HL-60 (cell line): ENCODE measurements at regions not wholly inside any gene's neighbourhood (a gene's known extent, or its start where the extent isn't known, plus 50 kb on each side); places are given as distances from the start of the nearest gene placed in this dataset.

ENCODE experiments used
- GABPA ChIP-seq: IDR thresholded peaks from 2 replicates; pipeline ENCODE4 v1.6.1; 2012; ENCODE audit warnings: low read depth
- POLR2AphosphoS5 ChIP-seq: IDR thresholded peaks from 2 replicates; pipeline ENCODE4 v1.6.1; 2012; ENCODE audit warnings: low read depth
- SPI1 ChIP-seq: IDR thresholded peaks from 2 replicates; pipeline ENCODE4 v1.6.1; 2012; ENCODE audit warnings: low read depth, mild to moderate bottlenecking, borderline replicate concordance
- TF ChIP-seq, protein P1 (sequence below): IDR thresholded peaks from one replicate; pipeline ENCODE4 v1.5.1; 2011; ENCODE audit warnings: low read length, control low read depth, inconsistent platforms; ENCODE audit not compliant: insufficient read depth
- TF ChIP-seq, protein P2 (sequence below): IDR thresholded peaks from 2 replicates; pipeline ENCODE4 v1.6.1; 2012; ENCODE audit warnings: low read depth; ENCODE audit not compliant: insufficient replicate concordance

DNA sequence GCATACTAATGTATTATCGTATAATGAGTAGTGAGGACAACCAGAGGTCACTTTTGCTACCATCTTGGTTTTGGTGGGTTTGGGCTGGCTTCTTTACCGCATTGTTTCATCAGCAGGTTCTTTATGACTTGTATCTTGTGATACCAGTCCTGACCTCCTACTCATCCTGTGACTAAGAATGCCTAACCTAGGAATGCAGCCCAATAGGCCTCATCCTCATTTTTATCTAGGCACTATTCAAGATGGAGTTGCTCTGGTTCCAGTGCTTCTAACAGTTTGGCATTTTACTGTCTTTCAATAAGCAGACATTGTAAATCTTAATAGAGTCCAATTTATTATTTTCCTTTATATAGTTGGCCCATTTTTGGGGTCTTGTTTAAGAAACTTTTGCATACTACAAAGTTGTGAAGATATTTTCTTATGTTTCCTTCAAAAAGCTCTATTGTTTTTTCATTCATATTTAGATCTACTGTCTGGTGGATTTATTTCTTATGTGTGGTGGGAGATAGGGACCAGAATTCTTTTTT lies 60.8 kb upstream of the RNU6-1 start:
- TF ChIP-seq, protein P1, sequence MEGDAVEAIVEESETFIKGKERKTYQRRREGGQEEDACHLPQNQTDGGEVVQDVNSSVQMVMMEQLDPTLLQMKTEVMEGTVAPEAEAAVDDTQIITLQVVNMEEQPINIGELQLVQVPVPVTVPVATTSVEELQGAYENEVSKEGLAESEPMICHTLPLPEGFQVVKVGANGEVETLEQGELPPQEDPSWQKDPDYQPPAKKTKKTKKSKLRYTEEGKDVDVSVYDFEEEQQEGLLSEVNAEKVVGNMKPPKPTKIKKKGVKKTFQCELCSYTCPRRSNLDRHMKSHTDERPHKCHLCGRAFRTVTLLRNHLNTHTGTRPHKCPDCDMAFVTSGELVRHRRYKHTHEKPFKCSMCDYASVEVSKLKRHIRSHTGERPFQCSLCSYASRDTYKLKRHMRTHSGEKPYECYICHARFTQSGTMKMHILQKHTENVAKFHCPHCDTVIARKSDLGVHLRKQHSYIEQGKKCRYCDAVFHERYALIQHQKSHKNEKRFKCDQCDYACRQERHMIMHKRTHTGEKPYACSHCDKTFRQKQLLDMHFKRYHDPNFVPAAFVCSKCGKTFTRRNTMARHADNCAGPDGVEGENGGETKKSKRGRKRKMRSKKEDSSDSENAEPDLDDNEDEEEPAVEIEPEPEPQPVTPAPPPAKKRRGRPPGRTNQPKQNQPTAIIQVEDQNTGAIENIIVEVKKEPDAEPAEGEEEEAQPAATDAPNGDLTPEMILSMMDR: no peak
- TF ChIP-seq POLR2AphosphoS5 (no peak), GABPA (no peak), SPI1 (no peak)
- TF ChIP-seq, protein P2, sequence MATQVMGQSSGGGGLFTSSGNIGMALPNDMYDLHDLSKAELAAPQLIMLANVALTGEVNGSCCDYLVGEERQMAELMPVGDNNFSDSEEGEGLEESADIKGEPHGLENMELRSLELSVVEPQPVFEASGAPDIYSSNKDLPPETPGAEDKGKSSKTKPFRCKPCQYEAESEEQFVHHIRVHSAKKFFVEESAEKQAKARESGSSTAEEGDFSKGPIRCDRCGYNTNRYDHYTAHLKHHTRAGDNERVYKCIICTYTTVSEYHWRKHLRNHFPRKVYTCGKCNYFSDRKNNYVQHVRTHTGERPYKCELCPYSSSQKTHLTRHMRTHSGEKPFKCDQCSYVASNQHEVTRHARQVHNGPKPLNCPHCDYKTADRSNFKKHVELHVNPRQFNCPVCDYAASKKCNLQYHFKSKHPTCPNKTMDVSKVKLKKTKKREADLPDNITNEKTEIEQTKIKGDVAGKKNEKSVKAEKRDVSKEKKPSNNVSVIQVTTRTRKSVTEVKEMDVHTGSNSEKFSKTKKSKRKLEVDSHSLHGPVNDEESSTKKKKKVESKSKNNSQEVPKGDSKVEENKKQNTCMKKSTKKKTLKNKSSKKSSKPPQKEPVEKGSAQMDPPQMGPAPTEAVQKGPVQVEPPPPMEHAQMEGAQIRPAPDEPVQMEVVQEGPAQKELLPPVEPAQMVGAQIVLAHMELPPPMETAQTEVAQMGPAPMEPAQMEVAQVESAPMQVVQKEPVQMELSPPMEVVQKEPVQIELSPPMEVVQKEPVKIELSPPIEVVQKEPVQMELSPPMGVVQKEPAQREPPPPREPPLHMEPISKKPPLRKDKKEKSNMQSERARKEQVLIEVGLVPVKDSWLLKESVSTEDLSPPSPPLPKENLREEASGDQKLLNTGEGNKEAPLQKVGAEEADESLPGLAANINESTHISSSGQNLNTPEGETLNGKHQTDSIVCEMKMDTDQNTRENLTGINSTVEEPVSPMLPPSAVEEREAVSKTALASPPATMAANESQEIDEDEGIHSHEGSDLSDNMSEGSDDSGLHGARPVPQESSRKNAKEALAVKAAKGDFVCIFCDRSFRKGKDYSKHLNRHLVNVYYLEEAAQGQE: no peak
